ENCODE measurements at regions not wholly inside any gene's neighbourhood (a gene's known extent, or its start where the extent isn't known, plus 50 kb on each side); places are given as distances from the start of the nearest gene placed in this dataset.

DNA sequence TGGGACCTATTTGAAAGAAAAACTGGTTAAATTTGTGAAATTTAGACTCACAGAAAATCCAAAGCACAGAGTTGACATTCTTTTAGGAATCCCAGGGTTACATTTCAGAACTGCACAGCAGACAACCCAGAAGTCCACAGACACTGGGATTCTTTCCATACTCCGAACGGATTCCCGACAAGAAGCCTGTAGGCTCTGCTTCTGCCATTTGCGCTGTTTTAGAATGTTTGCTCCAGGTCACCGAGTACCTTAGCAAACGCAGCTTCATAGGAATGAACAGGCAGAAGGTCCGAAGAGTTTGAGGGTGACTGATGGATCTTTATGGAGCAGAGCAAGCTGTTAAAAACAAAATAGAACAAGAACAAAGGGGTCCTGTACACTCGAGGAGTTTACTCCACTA is 84.5 kb upstream of the NFIB start:
- Histone ChIP-seq H2AFZ (ENCODE audit: low read depth, low read length, severe bottlenecking) (no peak overlapping the region), H3K79me2 (ENCODE audit: insufficient read depth, low read length) (no peaks in the 10 kb centered on the region), H3F3A (ENCODE audit: insufficient read depth) (no peaks in the 10 kb centered on the region), H3K36me3 (ENCODE audit: low read length) (no peaks in the 10 kb centered on the region), H3K4me2 (ENCODE audit: low read depth, low read length, poor library complexity, severe bottlenecking) (no peak overlapping the region), H3K27me3 (ENCODE audit: low read length) (no peaks in the 10 kb centered on the region), H3K9me2 (replicated peaks; ENCODE audit: insufficient read depth, low read length) (no peaks in the 10 kb centered on the region), H3K4me3 (ENCODE audit: insufficient read depth, low read length, poor library complexity, severe bottlenecking) (no peak overlapping the region), H3K27ac (ENCODE audit: low read depth, low read length) (no peak overlapping the region), H4K20me1 (ENCODE audit: low read depth, low read length) (no peaks in the 10 kb centered on the region), H3K9me3 (ENCODE audit: insufficient read depth, low read length) (no peaks in the 10 kb centered on the region), H3K9ac (ENCODE audit: low read length) (no peak overlapping the region)
- TF ChIP-seq, protein P1, sequence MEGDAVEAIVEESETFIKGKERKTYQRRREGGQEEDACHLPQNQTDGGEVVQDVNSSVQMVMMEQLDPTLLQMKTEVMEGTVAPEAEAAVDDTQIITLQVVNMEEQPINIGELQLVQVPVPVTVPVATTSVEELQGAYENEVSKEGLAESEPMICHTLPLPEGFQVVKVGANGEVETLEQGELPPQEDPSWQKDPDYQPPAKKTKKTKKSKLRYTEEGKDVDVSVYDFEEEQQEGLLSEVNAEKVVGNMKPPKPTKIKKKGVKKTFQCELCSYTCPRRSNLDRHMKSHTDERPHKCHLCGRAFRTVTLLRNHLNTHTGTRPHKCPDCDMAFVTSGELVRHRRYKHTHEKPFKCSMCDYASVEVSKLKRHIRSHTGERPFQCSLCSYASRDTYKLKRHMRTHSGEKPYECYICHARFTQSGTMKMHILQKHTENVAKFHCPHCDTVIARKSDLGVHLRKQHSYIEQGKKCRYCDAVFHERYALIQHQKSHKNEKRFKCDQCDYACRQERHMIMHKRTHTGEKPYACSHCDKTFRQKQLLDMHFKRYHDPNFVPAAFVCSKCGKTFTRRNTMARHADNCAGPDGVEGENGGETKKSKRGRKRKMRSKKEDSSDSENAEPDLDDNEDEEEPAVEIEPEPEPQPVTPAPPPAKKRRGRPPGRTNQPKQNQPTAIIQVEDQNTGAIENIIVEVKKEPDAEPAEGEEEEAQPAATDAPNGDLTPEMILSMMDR (IDR thresholded peaks at IDR 0.05; ENCODE audit: insufficient read depth, low read length, poor library complexity, severe bottlenecking), result no peak
- no peak for TF ChIP-seq EZH2phosphoT487 (conservative IDR thresholded peaks at IDR 0.05; ENCODE audit: low read length)

DNA sequence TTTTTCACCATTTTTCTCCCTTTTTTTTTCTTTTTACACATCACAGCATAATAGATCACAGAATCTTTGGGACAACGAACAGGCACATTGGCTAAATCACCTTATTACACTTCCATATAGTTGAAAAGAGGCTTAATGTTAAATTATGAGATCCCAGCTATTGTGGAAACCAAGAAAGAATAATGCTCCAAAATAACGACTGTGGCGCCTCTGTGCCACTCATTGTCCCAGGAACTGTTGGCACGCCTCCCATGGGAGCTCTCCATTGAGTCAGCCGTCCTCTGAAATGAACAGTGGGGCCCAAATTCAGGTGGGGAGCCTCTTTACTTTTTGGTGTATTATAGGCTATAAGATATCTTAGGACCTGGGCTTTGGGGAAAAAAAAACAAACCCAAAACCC is 82.2 kb upstream of the NFIB start:
- no peaks in the 10 kb centered on the region for H3K27me3 ChIP-seq (ENCODE audit: low read length)
- no peak for TF ChIP-seq EZH2phosphoT487 (conservative IDR thresholded peaks at IDR 0.05; ENCODE audit: low read length)
- TF ChIP-seq, protein P1 (IDR thresholded peaks at IDR 0.05; ENCODE audit: insufficient read depth, low read length, poor library complexity, severe bottlenecking), result no peak
- no peaks in the 10 kb centered on the region for H3K36me3 ChIP-seq (ENCODE audit: low read length)
- H3K9me2 ChIP-seq (replicated peaks; ENCODE audit: insufficient read depth, low read length), result no peaks in the 10 kb centered on the region
- no peaks in the 10 kb centered on the region for H4K20me1 ChIP-seq (ENCODE audit: low read depth, low read length)
- no peak overlapping the region for H3K4me2 ChIP-seq (ENCODE audit: low read depth, low read length, poor library complexity, severe bottlenecking)
- no peak overlapping the region for H2AFZ ChIP-seq (ENCODE audit: low read depth, low read length, severe bottlenecking)
- H3K9me3 ChIP-seq (ENCODE audit: insufficient read depth, low read length), result no peaks in the 10 kb centered on the region
- no peak overlapping the region for H3K9ac ChIP-seq (ENCODE audit: low read length)
- no peaks in the 10 kb centered on the region for H3K79me2 ChIP-seq (ENCODE audit: insufficient read depth, low read length)
- H3K27ac ChIP-seq (ENCODE audit: low read depth, low read length), result no peak overlapping the region
- H3F3A ChIP-seq (ENCODE audit: insufficient read depth), result no peaks in the 10 kb centered on the region
- H3K4me3 ChIP-seq (ENCODE audit: insufficient read depth, low read length, poor library complexity, severe bottlenecking), result no peak overlapping the region

DNA sequence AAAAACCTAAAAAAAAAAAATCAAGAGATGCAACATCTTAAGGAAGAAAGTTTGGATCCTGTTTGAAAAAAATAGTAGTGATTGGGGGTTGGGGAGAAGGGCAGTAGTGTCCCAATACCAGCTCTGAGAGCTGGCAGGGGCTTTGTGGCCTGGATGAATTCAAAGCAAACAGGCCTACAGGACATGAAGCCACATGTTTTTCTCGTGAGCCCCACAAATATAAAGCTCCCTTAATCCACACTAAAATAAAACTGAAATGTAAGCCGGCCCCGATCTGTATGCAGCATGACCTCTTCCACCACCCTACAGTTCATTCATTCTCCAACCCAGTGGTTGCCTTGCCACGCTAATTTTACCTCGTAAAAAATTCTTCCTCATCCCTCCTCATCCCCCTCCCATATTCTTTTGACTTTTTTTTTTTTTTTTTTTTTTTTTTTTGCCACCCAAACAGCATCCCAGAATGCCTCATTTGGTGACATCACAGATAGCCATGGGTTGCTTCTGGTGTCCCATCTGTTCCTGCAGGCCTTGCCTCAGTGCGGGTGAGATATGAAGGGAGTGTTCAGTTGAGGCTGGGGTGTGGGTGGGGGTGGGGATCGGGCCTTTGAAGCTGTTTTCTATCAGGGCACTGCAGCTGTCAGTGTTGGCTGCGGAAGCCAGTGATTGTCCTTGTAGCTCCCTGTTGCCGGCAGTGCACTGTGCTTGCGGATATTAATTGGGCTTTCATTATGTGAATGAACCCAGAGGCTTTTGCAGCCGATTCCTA is 81.6 kb upstream of the NFIB start:
- H3K27ac ChIP-seq (ENCODE audit: low read depth, low read length), result no peak overlapping the region
- no peak overlapping the region for H3K4me3 ChIP-seq (ENCODE audit: insufficient read depth, low read length, poor library complexity, severe bottlenecking)
- no peak overlapping the region for H2AFZ ChIP-seq (ENCODE audit: low read depth, low read length, severe bottlenecking)
- no peaks in the 10 kb centered on the region for H3F3A ChIP-seq (ENCODE audit: insufficient read depth)
- no peaks in the 10 kb centered on the region for H4K20me1 ChIP-seq (ENCODE audit: low read depth, low read length)
- no peaks in the 10 kb centered on the region for H3K9me2 ChIP-seq (replicated peaks; ENCODE audit: insufficient read depth, low read length)
- no peaks in the 10 kb centered on the region for H3K27me3 ChIP-seq (ENCODE audit: low read length)
- no peaks in the 10 kb centered on the region for H3K9me3 ChIP-seq (ENCODE audit: insufficient read depth, low read length)
- TF ChIP-seq, protein P1 (IDR thresholded peaks at IDR 0.05; ENCODE audit: insufficient read depth, low read length, poor library complexity, severe bottlenecking), result no peak
- TF ChIP-seq EZH2phosphoT487 (conservative IDR thresholded peaks at IDR 0.05; ENCODE audit: low read length), result no peak
- H3K4me2 ChIP-seq (ENCODE audit: low read depth, low read length, poor library complexity, severe bottlenecking), result no peak overlapping the region
- H3K36me3 ChIP-seq (ENCODE audit: low read length), result no peaks in the 10 kb centered on the region
- H3K9ac ChIP-seq (ENCODE audit: low read length), result no peak overlapping the region
- no peaks in the 10 kb centered on the region for H3K79me2 ChIP-seq (ENCODE audit: insufficient read depth, low read length)
